Femur (tissue), 1 donor: ENCODE measurements at regions not wholly inside any gene's neighbourhood (a gene's known extent, or its start where the extent isn't known, plus 50 kb on each side); places are given as distances from the start of the nearest gene placed in this dataset.

Experiments
- DNase-seq: peaks from one replicate; pipeline ENCODE4 v3.0.0-alpha.2; 2017

- DNase-seq = no peak
Measured at GRCh38 chr5:82800826-82801225, 276.4 kb downstream of the TMEM167A start.

- DNase-seq = no peak
Measured at GRCh38 chr5:82799361-82800077, 277.7 kb downstream of the TMEM167A start.

- DNase-seq = no peak
Measured at GRCh38 chr5:82798676-82799075, 278.5 kb downstream of the TMEM167A start.

- no peak for DNase-seq
Measured at GRCh38 chr5:82796643-82797416, 280.4 kb downstream of the TMEM167A start.

GRCh38 chr5:82794876-82795275 lies 282.3 kb downstream of the TMEM167A start:
- DNase-seq = no peak

- DNase-seq = no peak
Measured at GRCh38 chr5:82793808-82794419, 283.3 kb downstream of the TMEM167A start.

GRCh38 chr5:82792096-82792495 lies 285.1 kb downstream of the TMEM167A start:
- no peak for DNase-seq

- DNase-seq = no peak
Measured at GRCh38 chr5:82789095-82789494, 288.1 kb downstream of the TMEM167A start.

- no peak for DNase-seq
Measured at GRCh38 chr5:82786748-82787147, 290.4 kb downstream of the TMEM167A start.

- DNase-seq = no peak
Measured at GRCh38 chr5:82785882-82786509, 291.2 kb downstream of the TMEM167A start.

- no peak for DNase-seq
Measured at GRCh38 chr5:82785456-82785855, 291.7 kb downstream of the TMEM167A start.

- no peak for DNase-seq
Measured at GRCh38 chr5:82784521-82784920, 292.7 kb downstream of the TMEM167A start.

GRCh38 chr5:82777106-82777505 lies 300.1 kb downstream of the TMEM167A start:
- DNase-seq = no peak

- no peak for DNase-seq
Measured at GRCh38 chr5:82772281-82772680, 304.9 kb downstream of the TMEM167A start.

GRCh38 chr5:82766206-82766605 lies 311.0 kb downstream of the TMEM167A start:
- DNase-seq = no peak

GRCh38 chr5:82765765-82766164 lies 311.4 kb downstream of the TMEM167A start:
- no peak for DNase-seq

- no peak for DNase-seq
Measured at GRCh38 chr5:82760856-82761255, 316.3 kb downstream of the TMEM167A start.

GRCh38 chr5:82758881-82759280 lies 318.3 kb downstream of the TMEM167A start:
- no peak for DNase-seq

- no peak for DNase-seq
Measured at GRCh38 chr5:82754759-82755158, 322.4 kb downstream of the TMEM167A start.

- no peak for DNase-seq
Measured at GRCh38 chr5:82754036-82754746, 323.0 kb downstream of the TMEM167A start.

GRCh38 chr5:82753374-82753773 lies 323.8 kb downstream of the TMEM167A start:
- DNase-seq = no peak

GRCh38 chr5:82749461-82749820 lies 327.8 kb downstream of the TMEM167A start:
- DNase-seq = peak; percentile 31
